Middle frontal gyrus (tissue), 1 donor: ENCODE measurements at regions not wholly inside any gene's neighbourhood (a gene's known extent, or its start where the extent isn't known, plus 50 kb on each side); places are given as distances from the start of the nearest gene placed in this dataset.

Experiments
- DNase-seq: peaks from one replicate; pipeline ENCODE4 v3.0.0-alpha.2; 2015; ENCODE audit warnings: low spot score; ENCODE audit errors: extremely low spot score

DNA sequence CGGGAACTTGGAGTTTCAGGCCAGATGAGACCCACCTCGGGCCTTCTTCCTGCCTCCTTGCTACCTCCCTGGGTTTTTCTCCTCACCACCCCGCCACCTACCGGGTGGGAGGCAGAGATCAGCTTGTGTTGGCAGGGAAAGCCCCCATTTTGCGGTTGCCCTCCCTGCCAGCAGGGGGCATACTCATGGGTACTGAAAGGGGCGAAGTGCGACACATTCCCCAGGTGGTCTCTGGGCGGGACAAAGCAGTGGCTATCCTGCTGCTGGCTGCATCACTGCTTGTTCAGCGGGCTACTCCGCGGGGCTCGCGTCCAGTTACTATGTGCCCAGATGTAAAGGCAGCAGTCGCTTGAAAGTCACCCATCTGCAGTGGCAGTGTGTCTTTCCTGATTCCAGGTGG is 330.3 kb downstream of the PDHA2 start:
- no peak for DNase-seq

DNA sequence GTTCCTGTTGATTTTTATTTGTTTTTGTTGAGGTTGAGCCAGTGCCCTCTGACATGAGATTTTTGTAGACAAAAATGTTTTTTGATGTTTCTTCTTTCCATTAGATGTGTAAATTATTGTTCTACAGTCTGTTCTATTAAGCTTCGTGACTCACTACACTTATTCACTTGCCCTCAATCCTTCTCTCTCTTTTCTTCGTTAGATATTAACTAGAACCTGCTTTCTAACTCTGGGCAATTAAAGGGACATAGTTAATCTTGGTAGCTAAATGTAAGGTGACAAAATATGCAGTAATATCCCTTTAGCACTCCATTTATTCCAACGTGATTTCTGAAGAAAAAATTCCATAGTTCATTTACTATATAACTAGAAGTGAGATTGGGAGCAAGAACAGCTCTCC is 333.9 kb downstream of the PDHA2 start:
- DNase-seq, result no peak

DNA sequence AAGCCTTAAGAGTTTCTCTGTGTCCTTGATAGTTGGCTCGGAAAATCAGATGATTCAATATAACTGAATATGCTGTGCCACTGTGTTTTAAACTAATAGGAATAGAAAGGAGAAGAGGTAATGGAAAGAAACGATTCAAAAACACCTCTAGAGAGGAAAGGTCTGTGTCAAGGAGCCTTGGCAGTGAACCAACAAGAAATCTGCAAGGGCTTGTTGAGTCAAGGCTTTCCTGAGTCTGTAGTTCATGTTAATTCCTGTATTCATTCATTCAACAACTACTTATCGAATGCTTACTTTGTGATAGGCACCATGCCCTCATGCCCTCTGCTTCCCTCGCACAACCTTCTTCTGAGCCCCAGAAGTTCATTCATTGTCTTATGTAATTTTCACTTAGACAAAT is 336.0 kb downstream of the PDHA2 start:
- no peak for DNase-seq

DNA sequence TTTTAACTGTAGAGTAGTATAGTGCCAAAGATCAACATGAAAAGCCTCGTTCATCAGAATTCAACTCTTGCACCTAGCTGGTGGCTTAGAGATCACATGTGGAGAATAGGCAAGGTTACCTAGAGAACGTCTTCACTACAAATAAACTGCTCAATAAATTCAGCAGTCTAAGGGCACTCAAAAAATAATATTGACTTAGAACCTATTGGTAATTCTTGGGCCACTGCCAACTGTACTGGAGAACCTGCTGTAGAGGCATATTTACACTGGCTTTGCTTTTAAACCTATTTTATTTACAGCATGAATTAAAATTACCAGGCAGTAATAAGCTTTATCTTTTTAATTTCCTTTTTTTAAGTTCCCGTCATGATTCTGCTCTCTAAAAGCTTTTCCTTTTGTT is 343.7 kb downstream of the PDHA2 start:
- DNase-seq, result no peak

DNA sequence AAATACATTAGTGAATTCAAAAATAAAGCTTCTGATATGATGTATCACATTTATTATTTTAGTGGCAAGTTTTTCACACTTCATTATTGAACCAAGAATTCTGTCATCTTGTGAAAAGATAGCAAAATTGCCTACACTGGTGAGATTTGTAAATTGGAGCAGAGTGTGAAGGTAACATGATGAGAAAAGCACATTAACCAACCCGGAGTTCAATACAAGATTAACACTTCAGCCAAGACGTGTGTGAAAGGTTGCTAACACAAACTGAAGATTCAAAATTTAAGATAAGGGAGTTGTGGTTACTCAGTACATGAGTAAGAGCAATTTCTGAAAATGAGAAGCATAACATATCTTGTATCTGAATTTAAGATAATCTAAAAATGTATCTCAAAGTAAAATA is 346.7 kb downstream of the PDHA2 start:
- no peak for DNase-seq

DNA sequence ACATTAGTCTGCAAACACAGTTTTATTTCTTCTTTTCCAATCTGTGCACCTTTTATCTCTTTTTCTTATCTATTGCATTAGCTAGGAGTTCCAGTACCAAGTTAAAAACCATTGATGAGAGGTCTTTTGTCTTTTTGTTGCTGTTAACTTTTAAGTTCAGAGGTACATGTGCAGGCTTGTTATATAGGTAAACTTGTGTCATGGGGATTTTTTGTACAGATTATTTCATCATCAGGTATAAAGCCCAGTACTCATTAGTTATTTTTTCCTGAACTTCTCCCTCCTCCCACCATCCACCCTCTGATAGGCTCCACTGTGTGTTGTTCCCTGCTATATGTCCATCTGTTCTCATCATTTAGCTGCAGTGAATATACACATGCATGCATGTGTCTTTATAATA is 349.9 kb downstream of the PDHA2 start:
- DNase-seq, result no peak

DNA sequence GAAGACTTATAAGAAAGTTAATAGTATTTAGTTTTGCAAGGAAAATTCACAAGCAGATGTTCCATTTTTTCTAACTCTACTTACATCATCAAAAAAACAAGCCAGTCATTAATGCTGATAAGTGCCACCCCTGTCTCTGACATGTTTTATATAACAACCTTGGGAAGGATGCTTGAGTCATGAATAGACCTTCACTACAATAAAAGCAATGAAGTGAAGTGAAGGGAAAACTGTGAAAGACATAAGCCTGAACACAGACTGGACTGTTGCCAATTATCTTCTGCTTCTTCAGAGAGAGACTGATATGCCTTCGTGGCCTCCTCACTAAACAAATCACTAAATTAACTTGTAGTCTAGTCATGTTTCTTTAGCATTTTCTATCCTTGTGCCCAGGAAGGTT is 353.2 kb downstream of the PDHA2 start:
- DNase-seq, result no peak

DNA sequence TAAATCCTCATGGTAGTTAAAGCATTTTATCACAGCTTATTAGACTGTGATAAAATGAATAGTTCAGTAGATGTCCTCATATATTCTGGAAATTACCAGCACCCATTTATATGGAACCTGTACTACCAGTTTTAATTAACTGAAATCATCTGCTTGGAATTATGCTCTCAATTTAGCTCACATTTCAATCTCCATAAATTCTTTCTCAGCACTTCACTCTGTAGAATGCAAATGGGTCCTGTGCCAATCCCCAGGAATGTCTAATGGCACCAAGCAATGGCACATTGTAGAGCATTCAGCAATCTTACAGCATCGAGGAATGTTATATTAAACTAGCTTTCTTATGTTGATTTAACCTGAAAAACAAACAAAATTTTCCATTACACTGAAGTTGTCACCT is 355.1 kb downstream of the PDHA2 start:
- DNase-seq, result no peak

DNA sequence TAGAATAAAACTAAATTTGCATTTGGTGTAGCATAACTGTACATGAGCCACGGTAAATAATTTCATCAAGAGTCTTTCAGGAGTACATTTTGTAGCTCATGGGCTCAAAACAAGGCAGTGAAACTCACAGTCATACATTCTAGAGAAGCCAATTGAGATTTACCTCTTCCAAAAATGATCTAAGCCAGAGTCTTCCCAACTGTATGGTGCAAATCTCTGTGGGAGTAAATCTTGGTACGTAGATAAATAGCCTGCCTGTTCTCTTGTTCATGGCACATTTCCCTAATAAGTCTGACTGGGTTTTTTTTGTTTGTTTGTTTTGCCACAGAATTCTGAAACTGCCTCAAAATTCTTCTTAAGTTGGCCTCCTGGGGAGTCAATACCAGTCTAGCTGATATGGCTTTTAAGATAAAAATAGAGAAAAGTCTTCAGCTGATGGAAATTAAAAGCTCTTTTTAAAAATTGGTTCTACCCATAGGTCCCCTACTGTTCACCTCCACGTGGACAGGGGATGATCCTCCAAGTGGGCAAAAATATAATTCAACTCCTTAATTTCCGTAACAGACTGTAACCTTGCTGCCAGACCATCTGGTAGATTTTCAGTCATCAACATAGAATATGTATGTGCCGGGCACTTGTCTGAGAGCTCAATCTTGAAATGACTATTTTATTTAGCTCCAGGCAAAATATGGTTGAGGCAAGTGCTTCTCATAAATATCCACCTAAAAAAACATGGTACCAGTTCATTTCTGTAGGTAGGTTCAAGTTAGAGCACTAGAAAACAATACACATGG is 365.4 kb downstream of the PDHA2 start:
- no peak for DNase-seq

DNA sequence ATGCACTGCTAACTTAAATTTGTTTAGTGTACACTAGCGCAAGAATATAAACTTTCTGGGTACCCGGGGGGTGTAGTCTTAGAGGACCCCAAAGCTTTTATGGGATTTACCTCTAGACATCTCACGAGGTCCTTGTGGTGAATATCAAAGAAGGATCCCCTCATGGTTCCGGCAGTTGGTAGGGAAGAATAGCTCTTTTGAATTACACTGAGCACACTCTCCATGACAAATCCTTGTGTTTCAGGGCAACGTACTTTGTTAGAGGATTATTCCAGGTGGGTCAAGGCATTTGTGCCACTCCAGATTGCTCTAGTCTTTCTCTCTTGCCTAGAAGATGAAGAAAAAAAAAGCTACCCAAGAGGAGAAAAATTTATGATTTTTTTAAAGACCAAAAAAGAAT is 387.6 kb downstream of the PDHA2 start:
- no peak for DNase-seq

DNA sequence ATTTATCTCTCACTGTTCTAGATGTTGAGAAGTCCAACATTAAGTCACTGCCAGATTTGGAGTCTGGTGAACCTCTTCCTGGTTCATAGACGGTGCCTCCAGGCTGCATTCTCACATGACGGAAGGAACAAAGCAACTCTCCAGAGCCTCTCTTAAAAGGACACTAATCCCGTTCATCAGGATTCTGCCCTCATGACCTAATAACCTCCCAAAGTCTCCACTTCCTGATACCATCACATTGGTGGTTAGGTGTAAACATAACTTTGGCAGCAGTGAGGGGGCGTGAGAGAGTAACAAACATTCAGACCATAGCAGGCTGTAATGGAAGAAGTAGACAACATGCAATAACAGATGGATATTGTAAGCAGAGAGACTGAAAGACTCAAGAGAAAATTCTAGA is 388.6 kb downstream of the PDHA2 start:
- no peak for DNase-seq

DNA sequence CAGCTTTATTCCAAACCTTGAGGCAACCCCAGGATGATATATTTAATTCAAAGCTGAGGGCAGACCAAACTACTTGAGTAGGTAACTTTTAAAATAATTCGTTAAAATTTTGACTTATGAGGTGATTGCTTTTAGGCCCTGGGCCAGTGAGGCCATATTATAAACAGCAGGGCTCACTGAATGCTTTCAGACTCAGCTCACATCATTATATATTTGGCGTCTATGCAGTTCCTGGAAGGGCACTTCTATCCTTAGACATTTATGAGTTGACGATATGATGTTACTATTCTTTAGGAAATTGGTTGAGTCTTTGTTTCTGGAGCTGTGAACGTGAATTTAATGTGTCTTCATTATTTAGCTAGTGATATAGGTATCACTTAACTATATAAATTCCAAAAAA is 400.1 kb downstream of the PDHA2 start:
- no peak for DNase-seq

DNA sequence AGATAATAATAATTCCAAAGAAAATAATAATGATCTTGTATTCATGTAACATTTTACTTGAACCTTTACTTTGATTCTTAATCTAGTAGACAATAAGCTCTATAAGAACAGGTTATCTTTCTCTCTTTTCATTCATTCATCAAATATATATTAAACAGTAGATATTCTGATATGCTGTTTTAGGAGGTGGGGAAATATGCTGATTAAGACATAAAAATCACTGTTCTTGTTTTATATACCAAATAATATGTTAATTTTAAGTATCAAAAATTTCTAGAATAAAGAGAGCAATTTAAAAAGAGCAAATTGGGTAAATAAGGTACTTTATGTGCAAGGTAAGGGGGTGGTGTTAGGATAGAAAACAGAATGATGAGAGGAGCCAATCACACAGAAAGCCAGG is 401.9 kb downstream of the PDHA2 start:
- DNase-seq, result no peak

DNA sequence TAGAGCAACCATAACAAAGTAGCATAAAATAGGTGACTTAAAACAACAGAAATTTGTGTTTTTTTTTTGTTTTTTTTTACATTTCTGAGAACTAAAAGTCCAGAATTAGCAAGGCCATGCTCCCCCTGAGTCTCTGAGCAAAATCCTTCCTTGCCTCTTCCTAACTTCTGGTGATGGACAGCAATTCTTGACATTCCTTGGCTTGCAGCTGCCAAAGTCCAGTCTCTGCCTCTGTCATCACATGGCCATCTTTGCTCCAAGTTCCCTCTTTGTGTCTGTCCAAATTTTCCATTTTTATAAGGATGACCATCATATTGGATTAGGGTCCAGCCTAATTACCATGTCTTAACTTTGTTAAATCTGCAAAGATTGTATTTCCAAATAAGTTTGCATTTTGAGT is 407.2 kb downstream of the PDHA2 start:
- no peak for DNase-seq

DNA sequence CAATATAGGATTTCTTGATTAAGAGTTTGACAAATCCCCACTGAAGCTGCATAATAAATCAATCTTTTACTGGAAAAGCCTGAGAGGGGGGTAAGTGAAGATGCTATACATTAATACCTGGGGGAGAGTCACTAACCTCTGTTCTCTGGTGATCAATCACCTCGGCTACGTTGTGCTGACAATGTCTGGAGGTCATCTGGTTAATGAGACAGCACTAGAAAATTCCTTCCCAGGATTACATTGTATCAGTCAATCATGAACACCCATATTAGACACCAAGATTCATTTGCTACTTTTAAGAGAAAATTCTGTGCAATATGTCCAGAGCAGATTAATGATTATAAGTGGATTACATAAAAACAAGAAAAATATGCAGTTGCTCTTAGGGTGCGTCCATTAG is 408.3 kb downstream of the PDHA2 start:
- DNase-seq, result no peak

DNA sequence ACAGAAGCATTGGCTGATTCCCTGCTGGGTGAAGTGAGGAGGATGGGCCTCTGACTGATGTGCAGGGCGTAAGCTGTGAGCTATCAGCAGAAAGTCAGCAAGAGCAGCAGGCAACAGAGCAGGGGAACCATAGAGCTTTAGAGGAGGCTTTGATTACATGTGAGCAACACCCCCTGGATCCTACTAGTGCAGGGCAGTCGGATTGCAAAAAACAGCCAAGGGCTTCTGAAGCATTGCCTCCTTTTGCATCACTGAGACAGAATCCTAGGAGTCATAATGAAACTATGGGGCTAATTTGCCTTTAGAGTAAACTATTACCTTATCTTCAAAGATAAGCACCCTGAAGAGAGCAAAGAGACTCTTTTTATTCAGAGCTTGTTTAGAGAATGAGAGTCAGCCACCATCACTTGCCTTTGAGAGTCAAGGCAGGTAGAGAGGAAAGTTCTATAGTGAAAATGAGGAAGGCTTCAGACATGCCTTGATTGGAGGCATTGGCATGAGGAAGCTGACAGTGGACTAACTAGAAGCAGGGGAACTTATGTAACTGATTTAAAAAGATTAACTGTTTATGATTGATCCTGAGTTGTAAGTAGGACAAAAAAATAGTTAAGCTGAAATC is 420.3 kb downstream of the PDHA2 start:
- no peak for DNase-seq

DNA sequence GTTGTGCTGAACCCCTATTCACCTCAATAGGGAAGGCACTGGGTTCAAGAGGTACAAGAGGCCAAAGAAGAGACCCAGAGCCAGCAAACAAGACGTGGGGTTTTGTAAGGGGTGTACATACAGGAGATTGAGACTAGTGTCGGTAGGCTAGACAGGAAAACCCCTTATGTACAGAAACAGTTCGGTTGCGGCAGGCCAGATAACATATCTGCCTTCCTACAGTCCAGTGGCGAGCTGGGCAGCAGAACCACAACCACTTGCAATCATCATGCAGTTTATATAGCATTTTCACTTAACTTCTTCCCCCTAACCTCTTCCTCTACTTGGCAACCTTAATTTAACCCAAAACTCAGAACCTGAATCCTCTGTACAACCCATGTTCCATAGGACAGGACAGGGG is 422.2 kb downstream of the PDHA2 start:
- no peak for DNase-seq

DNA sequence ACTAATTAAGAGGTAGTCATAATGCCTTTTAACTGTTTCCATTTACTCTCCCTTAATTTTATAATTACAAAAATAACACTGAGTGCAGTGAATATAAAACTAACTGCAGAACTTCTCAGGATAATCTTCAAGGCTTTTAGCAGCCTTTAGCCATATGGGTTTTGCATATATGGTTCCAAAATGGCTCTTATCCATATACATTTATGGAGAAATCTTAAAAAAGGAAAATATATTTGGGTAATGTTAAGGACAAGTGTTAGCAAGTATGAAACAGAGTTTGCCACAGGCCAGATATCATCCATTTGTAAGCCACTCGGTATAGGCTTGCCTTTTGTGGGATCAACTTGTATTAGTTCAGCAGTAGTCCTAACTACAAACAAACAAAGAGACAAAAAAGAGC is 423.4 kb downstream of the PDHA2 start:
- DNase-seq, result no peak

DNA sequence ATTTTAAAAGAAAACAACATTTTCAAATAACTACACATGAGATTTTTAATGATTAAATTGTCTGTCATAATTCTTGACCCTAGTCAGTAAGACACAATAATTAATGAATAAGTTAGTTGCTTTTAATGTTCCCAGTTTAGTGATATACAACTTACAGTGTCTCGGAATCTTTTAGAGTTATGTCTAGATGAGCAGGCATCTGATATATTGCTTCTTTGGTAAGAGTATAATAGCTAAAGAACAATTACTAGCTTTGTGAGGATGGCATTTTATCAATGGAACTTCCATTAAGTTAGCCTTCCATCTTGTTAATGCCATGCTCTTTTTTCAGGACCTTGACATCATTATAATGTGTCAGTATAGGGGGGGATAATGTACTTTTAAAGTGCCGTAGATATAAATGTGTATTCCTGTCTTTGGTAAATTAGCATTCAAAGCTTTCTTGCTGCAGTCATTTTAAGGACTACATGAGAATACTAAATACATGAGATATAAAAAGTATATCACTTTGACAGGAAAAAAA is 425.1 kb downstream of the PDHA2 start:
- no peak for DNase-seq

DNA sequence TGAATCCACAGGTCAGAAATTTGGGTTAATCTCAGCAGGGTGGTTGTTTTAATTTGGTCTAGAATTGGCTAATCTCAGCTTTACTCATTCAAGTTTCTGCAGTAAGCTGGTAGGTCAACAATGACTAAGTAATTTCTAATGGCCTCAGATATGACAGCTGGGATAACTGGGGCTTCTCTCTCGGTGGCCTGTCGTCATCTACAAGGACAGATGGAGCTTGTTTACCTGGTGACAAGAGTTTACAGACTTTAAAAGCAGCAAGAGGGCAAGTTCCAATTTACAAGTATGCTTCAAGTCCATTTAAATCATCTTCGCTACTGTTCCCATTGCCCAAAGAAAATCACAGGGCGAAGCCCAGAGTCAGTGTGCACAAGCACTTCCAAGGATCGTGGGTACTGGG is 453.9 kb downstream of the PDHA2 start:
- DNase-seq, result no peak

DNA sequence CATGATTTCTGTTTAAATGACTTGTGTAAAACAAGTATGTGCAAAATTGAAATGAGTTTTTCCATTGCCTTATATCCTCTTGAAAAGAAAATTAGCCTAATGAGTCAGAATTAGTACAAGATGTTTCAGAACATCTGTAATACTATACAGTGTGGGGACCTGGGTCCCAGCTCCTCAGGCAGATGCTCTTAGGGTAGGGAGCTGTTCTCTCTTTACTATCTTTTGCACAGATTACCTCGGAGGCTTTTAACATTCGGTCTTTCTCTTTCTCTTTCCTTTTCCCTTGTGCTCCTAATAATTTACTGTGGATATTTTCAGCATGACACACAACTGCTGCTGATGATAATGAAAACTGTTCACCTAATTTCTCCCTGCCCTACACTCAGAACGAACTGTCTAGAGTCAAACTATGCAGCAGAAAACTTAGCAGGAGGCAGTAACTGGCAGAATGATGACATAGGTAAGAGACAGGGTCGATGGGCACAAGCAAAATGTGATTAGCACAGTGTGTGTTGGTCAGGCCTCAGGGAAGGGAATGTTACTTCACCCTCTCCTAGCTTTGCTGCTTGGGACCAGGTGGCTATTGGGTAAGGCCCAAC is 455.3 kb downstream of the PDHA2 start:
- no peak for DNase-seq

DNA sequence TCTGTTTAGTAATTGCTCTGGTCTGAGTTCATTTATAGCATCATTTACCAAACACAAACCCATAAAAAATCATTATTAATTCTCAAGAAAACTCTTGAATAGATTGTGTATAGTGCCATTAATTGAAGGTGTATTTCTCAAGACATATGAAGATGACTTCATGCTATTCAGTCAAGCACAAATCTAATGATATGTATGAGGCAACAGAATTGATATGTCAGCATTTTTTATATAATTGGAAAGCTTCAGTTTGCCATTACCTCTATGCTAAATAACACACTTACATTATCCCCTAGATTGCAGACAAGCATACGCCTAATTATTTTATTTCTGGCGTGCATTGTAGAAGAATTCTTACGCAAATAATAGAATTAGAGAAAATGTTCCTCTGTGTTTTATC is 461.8 kb downstream of the PDHA2 start:
- DNase-seq, result no peak

DNA sequence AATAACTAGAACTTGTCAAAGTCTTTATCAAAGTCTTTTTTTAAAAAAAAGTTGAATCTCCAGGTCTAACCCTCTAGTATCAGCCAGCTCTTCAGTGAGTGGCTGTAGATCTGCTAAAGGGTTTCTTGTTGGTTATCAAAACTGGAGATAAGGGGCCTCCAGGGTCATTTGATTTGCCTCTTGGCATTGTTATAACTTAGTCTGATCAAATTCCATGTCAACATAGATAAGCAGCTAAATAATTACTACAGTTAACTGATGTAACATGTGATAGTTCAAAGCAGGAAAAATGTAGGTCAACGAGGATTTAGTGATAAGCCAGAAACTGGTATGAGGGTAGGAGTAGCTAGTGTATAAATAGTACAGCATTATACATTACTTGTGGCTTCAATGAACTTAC is 465.1 kb downstream of the PDHA2 start:
- DNase-seq, result no peak
